GM12873 (cell line): ENCODE measurements at regions not wholly inside any gene's neighbourhood (a gene's known extent, or its start where the extent isn't known, plus 50 kb on each side); places are given as distances from the start of the nearest gene placed in this dataset.

Source experiments
- TF ChIP-seq, protein P1 (sequence below): IDR thresholded peaks from 2 replicates; pipeline ENCODE4 v1.5.1; 2012; ENCODE audit warnings: low read depth, mild to moderate bottlenecking, moderate library complexity, low read length, control low read depth; ENCODE audit not compliant: insufficient read depth; ENCODE audit errors: missing control alignments

DNA sequence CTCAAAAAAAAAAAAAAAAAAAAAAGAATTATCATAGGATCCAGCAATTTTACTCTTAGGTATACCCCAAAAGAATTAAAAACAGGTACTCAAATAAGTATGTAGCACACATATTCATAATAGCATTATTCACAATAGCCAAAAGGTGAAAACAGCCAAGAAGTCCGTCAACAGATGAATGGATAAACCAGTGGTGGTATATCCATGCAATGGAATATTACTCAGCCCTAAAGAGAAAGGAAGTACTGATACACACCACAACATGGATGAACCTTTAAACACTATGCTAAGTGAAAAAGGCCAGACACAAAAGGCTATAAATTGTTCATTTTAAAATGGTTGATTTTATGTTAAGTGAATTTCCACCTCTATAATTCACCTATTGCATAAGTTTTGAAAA lies 804.8 kb upstream of the AUTS2 start:
- TF ChIP-seq, protein P1, sequence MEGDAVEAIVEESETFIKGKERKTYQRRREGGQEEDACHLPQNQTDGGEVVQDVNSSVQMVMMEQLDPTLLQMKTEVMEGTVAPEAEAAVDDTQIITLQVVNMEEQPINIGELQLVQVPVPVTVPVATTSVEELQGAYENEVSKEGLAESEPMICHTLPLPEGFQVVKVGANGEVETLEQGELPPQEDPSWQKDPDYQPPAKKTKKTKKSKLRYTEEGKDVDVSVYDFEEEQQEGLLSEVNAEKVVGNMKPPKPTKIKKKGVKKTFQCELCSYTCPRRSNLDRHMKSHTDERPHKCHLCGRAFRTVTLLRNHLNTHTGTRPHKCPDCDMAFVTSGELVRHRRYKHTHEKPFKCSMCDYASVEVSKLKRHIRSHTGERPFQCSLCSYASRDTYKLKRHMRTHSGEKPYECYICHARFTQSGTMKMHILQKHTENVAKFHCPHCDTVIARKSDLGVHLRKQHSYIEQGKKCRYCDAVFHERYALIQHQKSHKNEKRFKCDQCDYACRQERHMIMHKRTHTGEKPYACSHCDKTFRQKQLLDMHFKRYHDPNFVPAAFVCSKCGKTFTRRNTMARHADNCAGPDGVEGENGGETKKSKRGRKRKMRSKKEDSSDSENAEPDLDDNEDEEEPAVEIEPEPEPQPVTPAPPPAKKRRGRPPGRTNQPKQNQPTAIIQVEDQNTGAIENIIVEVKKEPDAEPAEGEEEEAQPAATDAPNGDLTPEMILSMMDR: no peak

DNA sequence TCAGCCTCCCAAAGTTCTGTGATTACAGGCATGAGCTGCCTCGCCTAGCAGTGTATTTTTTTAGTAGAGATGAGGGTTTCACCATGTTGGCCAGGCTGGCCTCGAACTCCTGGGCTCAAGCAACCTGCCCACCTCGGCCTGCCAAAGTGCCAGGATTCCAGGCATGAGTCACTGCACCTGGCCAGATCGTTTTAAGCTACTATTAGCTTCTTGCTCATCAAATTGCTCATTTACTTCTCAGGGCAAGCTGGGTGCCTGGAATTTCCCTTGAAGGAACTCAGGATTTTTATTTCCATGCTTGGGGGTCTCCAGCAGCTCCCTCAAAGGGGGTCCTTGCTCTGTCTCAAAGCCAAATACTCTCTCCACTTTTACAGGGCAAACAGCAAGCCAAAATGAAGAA lies 798.0 kb upstream of the AUTS2 start:
- TF ChIP-seq, protein P1: no peak

DNA sequence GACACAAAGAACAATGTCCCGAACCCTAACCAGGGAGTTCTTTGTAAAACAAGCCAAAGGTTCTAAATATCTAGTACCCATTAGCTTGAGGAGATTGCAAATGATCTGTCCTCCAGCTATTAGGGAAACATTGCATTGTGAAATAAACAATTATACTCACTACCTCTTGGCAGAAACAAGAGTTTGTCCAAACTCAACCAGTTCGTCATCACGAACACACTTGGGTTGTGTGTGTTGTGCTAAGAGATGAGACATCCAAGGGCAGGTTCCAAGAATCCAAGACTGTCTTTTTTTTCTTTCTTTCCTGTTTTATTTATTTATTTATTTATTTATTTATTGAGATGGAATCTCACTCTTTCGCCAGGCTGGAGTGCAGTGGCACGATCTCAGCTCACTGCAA lies 793.1 kb upstream of the AUTS2 start:
- TF ChIP-seq, protein P1: no peak

DNA sequence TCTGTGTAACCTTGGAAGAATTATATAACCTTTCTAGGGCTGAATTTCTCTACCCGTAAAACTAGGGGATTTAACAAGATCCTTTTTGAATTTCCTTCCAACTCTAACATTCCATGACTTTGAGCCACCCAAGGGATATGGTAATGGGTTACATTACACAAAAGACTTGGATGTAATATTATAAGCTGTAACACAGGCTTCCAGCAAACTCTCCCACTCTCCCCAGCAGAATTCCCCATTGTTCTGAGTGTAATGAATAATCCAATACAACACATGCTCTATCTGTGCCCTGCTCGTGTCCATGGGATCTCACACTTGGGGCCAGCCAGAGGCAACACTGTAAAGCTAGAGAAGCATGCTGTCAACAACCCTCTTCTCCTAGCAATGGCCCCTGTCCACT lies 790.6 kb upstream of the AUTS2 start:
- TF ChIP-seq, protein P1: no peak

DNA sequence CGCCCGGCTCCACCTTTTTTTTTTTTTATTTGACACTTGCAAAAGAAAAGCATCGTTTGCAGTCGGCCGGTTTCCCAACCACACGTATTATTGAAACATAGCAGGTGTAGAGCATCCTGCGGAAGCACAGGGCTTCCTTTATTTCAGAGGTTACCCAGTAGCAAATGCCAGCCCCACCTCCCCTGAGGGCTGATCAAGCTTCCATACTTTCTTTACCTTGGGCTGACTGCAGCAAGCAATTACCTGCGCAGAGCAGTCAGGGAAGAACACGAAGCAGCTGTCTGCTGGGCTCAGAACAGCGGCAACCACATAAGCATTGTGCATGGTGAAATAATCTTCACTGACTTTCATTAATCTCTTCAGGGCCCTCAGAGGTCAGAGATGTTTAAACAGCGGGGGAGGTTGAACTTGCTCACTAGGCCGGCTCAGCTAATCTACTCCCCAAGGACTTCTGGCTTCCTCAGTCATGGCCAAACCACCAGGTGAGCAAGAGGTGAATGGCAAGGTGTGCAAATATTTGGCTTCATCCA lies 784.7 kb upstream of the AUTS2 start:
- TF ChIP-seq, protein P1: no peak

DNA sequence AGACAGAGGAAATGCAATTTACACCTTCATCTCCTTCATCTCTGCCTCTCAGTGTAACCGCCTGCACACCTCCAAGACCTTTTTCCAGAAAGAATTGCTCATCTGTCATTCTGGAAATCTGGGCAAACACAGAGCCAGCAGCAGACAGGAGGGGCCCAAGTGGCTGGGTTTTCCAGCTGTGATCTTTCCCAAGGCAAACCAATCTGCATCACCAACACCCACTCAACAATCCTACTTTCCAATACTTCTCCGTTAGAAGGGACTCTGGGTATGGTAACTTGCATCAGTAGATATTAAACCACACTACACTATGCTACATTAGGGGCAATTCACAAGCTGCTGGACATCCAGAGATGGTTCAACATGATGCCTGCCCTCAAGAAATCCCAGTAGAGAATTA lies 781.8 kb upstream of the AUTS2 start:
- TF ChIP-seq, protein P1: no peak

DNA sequence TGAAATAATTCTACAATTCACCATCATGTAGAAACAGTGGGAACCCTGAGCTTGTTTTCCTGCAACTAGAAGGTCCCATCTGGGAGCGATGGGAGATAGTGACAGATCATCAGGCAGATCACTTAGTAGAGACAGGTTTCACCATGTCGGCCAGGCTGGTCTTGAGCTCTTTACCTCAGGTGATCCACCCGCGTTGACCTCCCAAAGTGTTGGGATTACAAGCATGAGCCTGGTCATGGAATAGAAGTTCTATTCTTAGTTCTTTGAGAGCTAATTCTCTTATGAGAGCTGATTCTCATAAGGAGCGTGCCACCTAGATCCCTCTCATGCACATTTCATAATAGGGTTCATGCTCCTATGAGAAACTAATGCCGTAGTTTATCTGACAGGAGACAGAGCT lies 778.0 kb upstream of the AUTS2 start:
- TF ChIP-seq, protein P1: no peak

DNA sequence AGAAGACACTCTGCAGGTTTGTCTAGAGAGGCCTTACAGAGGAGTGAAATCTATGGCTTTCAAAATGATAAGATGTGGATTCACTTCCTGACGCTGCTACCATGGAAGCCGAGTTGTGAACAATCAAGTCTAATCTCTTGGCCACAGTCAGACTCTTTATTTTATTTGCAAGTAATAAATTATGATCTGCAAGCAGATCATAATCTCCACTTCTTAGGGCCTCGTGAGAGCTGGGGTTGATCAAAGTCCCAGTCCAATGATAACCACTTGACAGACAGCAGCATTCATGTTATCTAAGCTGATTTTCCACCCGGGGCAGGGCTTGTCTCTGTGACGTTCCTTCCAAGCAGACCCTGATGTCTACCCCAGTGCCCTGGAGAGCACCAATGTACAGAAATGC lies 776.4 kb upstream of the AUTS2 start:
- TF ChIP-seq, protein P1: no peak
